Left cardiac atrium (tissue), 4 donors: ENCODE measurements at regions not wholly inside any gene's neighbourhood (a gene's known extent, or its start where the extent isn't known, plus 50 kb on each side); places are given as distances from the start of the nearest gene placed in this dataset.
A peak's percentile ranks its signal among the peaks of the same experiment; 100 is the strongest.

Source experiments
- ATAC-seq, 2 donors: fragments of 200-7000 bp; cut with Tn5 transposase; one replicate each; pipeline ENCODE4 v1.9.1; 2020; ENCODE audit warnings: mild to moderate bottlenecking in 2 of 2, moderate library complexity in 2 of 2
- DNase-seq: peaks from one replicate; pipeline ENCODE4 v3.0.0-alpha.2; 2020
- intact Hi-C, 2 donors: fragments of 100-400 bp; cut with DNase I; formaldehyde crosslinking; loops; one replicate each; pipeline versions ENCODE4 v1.14.1 to v1.15.1; 2022 to 2023
- donor health status: DM: no; HTN: yes; CAD: no.
- donor health status: DM: no; HTN: yes; CAD: no; lungs with severe emphysema.
- donor health status: DM: yes; HTN: yes; CAD: no.
- donor health status: Dilated cardiomyopathy.

DNA sequence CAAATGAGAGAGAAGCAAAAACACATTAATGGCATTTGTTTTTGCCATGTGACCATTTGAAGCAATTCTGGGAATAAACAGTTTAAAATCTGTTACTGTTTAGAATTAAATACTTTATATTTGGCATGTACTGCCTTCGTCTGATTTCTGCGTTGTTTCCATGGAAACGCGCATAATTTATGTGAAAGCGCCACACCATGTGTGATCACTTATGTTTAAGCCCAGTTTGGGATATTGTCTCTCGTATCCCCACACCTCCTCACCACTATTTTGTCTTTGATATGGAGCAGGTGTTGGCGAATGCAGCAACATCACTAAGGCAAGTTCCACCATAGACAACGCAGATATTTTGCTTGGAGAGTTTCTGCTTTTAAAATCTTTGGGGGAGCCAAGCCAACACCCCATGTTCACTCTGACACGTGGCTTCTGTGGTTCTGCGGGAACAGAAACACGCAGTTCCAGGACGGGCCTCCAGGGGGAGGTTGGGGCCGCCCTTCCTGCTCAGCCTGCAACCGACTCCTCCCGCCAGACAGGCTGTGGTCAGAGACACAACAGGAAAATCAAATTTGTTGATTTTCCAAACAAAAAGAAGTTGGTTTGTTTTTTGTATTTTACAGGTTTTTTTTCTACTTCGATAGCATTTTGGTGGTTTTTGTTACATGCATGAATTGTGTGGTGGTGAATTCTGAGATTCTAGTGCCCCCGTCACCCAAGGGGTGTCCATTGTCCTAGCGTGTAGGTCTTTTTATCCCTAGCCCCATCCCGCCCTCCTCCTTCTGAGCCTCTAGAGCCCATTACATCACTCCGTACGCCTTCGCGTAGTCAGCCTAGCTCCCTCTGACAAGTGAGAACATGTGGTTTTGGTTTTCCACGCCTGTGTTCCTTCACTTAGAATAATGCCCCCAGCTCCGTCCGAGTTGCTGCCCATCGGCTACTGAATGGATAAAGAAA lies 101.9 kb upstream of the SFSWAP start:
- peak; percentile 91 for ATAC-seq
- DNase-seq: peak; percentile 78
- intact Hi-C loops: loop anchor here in 1 of 2 donors (5.0 kb wide), 1 partner anchor 393 kb away; no protein-coding TSS in a partner anchor

DNA sequence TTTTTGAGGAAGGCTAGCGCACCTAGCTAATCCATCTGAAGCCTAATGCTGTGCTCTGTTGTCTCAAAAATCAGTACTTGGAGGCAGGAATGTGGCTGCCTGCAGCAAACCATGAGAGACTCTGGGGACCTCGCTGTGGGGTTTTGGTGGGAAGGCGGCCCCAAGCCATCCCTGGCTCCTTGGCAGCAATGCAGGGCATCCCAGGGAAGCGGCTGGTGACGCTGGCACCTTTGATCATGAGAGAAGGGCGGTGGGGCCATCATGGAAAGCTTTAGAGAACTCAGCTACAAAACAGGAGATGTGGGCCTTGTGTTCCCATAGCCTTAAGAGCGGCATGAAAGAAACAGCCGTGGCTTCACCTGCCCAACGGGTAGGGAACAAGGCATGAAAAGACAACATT lies 101.1 kb upstream of the SFSWAP start:
- no peak for DNase-seq
- intact Hi-C loops: loop anchor here in 1 of 2 donors (5.0 kb wide), 1 partner anchor 393 kb away; no protein-coding TSS in a partner anchor
- no peak for ATAC-seq

DNA sequence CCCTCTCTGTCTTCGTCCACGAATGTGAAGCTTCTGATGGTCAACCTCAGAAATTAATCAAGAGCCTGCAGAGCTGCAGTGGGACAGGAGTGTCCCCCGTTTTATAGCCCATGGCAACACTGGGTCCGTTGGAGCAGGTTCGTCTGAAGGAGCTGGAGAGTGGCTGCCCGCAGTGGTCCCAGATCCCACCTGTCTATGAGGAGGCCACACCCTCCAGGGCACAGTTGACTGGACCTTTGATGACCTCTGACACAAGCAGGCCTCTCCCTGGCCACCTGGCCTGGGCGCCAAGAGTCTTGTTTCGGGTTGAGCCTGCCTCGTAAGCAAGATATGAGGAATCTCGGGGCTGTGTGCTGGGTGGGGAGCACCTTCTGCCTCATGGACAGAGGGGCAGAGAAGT lies 100.7 kb upstream of the SFSWAP start:
- intact Hi-C loops: no loop called here

DNA sequence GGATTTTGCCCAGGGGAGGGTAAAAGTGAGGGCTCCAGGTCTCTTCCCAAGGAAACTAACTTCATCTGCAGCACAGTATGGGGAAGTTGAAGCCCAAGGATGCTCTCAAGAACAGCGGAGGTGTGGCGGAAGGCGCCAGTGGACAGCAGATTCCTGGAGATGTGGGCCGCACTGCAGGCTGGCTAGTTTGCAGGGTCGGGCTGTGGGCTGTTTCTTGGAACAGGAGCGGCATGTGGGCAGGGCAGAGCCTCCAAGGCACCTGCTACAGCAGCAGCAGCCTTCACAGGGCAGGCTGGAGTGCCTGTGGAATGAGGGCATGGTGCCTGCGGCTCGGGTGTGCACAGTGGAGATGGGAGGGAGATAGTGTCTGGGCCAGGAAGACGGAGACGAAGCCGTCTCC lies 100.0 kb upstream of the SFSWAP start:
- ATAC-seq: no peak

More for the DNA sequence above, 100.7 kb upstream of the SFSWAP start:
- ATAC-seq: no peak
- DNase-seq: no peak

DNA sequence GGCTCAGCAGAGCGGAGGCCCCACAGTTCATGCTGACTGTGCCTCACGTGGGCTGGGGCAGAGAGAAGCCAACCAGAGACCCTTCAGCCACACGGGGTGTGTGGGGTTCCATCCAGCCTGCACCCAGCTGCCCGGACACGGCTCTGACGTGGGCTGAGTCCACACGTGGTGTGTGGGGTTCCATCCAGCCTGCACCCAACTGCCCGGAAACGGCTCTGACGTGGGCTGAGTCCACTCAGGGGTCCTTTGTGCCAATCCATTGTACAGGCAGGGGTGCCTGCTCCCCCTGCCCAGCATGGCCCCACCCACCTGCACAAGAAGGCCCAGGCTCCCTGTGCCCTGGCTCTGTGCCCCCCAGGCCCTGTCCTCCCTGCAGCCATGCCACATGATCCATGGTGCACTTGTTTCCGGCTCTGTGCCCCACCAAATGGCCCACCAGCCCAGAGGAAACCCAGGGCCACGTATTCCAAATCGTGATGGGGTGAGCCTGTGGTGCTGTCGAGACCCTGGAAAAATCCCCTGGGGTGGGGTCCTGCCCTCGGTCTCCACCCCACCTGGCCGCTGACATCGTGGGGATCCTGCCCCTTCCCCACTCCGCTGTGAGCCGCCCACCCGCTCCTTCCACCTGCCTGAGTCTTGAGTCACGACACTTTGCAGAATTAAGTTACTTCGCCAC lies 99.3 kb upstream of the SFSWAP start:
- ATAC-seq (no peak), DNase-seq (no peak)
- intact Hi-C loops: no loop called here

More for the DNA sequence above, 100.0 kb upstream of the SFSWAP start:
- intact Hi-C loops: no loop called here
- DNase-seq: no peak

DNA sequence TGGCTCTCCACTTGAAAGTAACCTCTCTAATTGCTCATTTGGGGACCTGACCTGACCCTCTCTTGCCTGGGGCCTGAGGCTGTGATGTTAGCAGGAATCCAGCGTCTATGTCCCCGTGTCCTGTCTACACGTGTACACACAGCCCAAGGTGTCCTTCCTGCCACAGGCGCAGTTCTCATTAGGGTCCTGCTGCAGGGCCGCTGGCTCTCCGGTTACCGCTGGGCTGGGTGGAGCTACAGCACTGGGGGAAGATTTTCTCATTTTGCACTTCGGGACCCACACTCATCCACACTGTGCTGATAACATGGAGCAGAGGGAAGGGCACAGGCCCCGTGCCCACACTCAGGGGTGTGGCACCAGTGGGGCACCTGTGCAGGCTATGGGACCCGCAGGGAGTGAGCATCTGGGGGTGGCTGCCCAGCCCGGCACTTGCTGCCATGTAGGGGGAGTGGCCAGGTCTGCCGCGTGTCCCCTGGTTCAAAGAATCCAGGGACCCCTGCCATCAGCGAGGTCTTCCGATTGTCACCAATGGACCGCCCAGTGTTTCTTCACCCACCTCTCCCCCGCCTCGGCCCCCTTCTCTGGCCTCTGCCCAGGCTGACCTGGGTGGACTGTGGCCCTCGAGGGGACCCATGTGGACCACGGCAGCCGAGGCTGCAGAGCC lies 98.7 kb upstream of the SFSWAP start:
- ATAC-seq: no peak
- intact Hi-C loops: no loop called here
- no peak for DNase-seq

DNA sequence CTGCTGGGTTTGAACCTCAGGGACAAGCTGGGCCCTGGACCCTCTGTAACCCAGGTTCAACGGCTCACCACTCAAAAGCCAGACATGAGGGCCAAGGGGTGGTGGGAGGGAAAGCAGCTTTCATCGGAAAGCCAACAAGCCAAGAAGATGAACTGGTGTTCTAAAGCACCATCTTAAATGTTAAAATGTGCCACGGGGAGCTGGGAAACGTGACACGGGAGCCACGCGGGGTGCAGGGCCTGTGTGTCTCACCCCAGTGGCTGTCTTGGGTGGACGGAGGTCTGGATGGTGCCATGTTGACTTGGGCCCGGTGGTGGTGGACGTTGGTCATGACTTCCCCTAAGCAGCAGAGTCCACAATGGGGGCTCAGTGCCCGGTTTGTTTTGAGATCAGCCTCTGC lies 97.7 kb upstream of the SFSWAP start:
- intact Hi-C loops: no loop called here
- no peak for DNase-seq
- no peak for ATAC-seq

DNA sequence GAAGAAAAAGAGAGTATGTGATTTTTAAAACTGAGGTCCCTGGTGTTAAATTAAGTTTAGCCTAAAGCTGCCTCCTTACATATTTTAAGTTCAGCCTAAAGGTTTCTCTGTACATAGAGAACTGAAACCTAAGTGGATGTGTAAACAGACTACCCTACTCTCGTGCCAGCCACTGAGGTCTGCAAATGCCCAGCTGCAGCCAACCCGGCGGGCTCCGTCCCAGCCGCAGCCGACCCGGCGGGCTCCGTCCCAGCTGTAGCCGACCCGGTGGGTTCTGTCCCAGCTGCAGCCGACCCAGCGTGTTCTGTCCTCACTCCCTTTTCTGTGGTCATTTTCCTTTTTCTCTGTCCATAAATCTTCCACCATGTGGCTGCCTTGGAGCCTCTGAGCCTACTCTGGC lies 97.2 kb upstream of the SFSWAP start:
- intact Hi-C loops: no loop called here

DNA sequence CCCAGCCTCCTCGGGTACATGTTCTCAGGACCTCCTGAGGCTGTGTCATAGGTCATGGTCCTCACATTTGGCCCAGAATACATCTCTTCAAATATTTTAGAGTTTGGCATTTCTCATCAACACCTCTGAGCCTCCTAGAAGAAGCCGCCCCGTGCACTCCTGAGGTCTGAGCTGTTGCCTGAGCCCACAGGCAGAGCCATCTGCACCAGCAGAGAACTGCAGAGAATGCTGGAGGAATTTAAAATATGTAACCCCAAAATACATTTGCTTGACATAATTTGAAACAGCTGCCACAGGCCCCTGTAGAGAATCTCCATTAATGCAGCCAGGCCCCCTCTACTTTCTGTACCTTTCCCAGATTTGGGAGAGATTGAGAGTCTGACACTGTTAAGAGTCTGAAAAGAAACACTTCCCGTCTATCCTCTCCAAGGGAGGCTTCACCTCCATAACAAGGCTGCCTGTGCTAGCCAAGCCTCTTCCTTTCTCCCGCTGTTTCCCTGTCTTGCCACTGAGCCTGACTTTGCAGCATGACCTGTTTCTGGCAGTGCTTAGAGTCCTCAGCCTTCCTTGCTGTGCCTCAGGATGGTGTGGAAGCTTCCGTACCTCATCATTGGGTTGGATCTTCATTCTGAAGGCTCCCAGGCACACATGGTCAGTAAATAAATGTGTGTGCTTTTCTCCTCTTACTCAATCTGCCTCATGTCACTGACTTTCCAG lies 95.4 kb upstream of the SFSWAP start:
- ATAC-seq: no peak
- intact Hi-C loops: no loop called here
- no peak for DNase-seq

More for the DNA sequence above, 97.2 kb upstream of the SFSWAP start:
- ATAC-seq (no peak), DNase-seq (no peak)

DNA sequence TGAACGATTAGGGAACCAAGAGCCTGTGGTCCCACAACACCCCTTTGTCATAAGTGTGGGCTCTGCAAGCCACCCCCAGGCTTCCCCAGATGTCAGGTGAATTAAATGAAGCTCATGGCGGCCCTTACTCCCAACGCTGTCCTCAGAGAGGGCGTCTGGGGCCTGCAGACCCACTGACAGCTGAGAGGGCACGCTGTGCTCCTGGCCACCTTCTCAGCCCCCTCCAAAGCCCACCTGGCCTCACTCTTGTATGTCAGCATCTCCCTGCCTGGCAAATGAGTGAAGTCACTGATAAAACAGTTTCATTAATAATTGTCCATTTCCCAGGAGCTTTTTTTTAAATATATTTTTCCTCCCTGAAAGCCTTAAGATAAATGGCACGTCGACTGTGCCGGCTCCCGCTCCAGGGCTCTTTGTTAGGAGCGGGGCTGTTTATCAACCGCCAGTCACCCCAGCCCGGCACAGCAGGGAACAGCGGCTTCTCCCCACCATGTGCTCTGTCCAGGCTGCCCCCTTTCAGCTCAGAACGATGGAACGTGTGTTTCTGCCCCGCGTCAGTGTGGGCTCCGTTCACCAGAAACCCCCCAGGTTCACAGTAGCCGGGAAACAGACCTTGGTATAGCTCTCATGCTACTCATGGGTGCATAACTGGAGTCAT lies 94.7 kb upstream of the SFSWAP start:
- intact Hi-C loops: no loop called here
- DNase-seq: no peak
- ATAC-seq: no peak

DNA sequence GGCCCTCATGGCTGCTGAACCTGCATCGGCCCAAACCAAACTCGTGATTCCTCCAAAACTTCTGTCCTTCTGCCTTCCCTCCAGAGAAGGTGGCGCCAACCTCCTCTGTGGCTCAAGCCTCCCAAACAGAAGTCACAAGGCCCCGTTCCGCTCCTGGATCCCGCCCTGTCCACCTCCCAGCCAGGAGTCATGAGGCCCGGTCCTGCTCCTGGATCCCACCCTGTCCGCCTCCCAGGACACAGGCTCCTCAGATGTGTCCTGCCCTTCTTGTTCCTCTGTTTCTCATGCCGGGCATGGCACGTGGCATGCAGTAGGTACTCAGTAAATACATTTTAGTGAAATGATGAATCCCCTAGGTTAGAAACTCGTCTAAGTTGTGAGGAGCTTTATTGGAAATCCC lies 94.2 kb upstream of the SFSWAP start:
- intact Hi-C loops: no loop called here
- DNase-seq (no peak), ATAC-seq (no peak)

DNA sequence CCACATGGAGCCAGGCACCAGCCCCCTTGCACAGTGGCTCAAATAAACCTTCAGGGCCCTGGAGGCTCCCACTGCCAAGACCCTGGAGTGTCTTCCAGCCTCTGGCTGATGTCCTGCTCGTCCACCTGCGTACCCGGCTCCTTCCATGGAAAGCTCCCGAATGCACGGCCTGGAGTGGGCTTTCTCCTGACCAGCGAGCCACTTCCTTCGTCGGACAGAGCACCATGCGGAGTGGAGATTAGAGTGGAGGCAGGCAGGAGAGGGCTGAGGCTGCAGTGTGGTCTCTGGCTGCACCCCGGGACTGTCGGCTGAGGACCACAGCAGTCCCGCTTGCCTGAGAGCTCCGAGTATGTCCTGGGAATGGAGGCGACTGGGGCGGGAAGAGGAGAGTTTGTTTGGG lies 93.7 kb upstream of the SFSWAP start:
- DNase-seq (no peak), ATAC-seq (no peak)
- intact Hi-C loops: no loop called here

DNA sequence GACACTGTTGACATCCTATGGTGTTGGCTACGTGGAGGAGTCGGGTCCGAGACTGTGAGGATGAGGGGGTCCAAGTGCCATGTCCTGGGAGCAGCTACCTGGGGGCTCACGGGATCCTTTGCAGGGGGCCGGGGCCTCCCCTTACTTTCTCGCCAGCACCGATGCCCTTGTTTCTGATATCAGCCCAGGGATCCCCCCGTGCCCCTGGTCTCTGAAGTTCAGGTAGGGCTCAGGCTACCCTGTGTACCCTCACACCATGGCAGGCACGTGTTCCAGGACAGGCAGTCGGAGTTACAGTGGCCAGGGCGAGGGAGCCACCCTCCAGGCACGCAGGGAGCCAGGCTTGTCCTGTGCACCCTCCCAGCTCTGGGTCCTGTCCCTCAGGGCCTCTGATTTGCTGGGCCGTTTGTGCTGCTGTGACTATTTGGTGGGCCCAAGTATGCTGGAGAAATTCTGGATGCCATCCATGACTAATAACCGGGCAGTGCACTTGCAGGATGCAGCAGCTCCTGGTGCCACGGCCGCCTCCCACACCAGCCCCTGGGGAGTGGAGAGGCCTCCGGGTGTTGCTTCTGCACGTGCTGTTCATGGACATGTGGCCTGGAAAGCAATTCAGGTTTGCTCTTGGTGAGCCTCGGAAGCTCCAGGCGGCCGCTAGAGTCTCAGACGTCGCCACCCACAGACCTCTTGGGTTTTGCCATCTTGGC lies 93.1 kb upstream of the SFSWAP start:
- ATAC-seq: no peak
- intact Hi-C loops: no loop called here
- no peak for DNase-seq

DNA sequence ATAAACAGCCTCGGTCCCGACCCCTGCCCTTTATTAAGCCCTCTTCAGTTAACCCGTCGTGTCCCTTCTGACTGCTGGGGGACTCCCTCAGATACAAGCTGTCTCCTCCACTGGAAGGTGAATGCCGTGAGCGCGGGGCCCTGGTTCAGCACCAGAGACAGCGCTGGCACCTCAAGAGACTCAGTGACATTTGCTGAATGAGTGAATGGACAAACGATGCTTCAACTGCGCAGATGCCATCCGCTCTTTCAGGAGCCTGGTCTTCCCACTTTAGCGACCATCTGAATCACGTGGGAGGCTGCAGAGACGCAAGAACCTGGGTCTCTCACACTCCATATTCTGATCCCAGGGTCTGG lies 92.6 kb upstream of the SFSWAP start:
- intact Hi-C loops: no loop called here
- no peak for DNase-seq

DNA sequence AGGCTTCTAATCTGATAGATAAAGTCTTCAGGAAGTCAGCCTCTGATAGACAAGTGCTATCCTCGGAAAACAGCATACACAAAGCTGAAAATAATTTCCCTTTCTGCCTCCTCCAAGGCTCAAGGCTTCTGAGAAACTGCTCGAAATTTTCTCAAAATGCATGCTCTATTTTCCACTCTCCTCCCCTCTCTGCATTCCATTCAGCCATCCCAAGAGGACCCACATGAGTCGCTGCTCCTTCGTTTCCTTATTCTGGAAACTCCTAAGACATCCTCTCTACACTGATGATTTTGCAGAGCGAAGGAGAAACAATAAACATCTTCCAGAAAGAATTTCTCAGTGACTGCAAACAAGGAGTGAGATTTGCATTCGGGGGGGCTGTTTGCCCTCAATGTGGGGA lies 92.2 kb upstream of the SFSWAP start:
- intact Hi-C loops: no loop called here
- no peak for ATAC-seq
- no peak for DNase-seq

More for the DNA sequence above, 92.6 kb upstream of the SFSWAP start:
- no peak for ATAC-seq

DNA sequence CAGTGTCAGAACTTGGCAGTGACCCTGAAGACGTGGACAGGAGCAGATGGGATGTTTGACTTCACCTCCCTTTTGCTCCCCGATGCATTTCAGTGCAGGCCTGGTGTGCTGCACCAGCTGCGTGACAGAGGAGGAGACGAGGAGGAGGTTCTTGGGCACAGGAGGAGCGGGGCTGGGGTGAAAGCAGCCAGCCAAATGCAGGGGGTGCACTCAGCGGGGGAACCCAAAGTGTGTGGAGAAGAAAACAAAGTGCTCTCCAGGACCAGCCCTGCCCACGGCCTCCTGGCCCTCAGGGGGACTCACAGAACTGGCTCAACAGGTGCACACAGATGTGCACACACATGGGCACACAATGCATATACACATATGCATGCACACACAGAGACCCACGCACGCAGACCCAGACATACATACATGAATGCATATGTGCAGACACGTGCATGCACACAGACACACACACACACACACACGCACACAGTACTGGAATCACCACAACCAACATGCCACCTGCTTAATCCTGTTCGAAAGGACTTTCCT lies 91.7 kb upstream of the SFSWAP start:
- no peak for DNase-seq
- intact Hi-C loops: no loop called here
- no peak for ATAC-seq

DNA sequence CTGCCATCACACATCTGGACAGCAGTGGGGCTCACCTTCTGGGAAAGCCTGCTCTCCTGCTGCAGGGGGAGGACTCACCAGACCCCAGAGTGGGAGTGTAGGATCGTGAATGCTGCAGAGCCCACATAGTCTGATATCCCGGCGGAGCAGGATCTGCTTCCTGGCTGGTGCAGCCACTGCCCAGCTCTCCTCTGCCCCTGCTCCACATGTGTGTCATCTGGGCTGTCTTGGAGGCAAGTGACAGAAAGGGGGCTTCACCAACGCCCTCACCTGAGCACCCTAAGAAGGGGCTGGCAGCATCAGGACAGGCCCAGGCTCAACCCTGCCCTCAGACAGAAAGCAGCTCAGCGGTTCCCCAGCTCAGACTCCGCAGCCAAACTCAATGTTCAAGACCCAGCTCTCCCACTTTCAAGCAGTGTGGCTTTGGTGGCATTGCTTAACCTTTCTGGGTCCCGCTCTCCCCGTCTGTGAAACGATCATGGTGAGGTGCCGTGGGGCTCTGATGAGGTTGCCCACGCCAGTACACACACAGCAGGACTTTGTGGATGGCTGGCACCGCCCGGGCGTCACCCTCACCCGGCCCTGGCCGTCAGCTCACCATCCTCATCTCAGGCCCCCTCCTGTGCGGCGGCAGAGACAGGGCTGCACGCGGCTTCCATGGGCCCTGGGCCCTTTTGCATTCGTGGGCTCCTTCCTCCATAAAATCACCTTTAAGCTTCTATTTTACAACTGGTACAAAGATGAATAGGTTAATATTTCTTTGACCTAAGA lies 91.0 kb upstream of the SFSWAP start:
- DNase-seq (no peak), ATAC-seq (no peak)
- intact Hi-C loops: no loop called here
